SK-N-SH treated with all-trans-retinoic acid at 6 μM for 48 hours (cell line): ENCODE measurements at regions not wholly inside any gene's neighbourhood (a gene's known extent, or its start where the extent isn't known, plus 50 kb on each side); places are given as distances from the start of the nearest gene placed in this dataset.

Experiments used
- BACH2 ChIP-seq: fragments of 250-450 bp; sonication (Bioruptor Pico); IDR thresholded peaks from 2 replicates; pipeline ENCODE4 v1.9.0; 2021; ENCODE audit warnings: mild to moderate bottlenecking, borderline replicate concordance
- TOX ChIP-seq: fragments of 250-450 bp; sonication (Bioruptor Pico); IDR thresholded peaks from 2 replicates; pipeline ENCODE4 v1.8.0; 2021; ENCODE audit warnings: mild to moderate bottlenecking, moderate library complexity, borderline replicate concordance
- ZFP3 ChIP-seq: fragments of 250-450 bp; sonication (Bioruptor Pico); IDR thresholded peaks from 2 replicates; pipeline ENCODE4 v1.5.0; 2020; ENCODE audit warnings: mild to moderate bottlenecking, moderate library complexity
- TF ChIP-seq, protein P1 (sequence below): fragments of 250-450 bp; sonication (Bioruptor Pico); IDR thresholded peaks from 2 replicates; pipeline ENCODE4 v1.8.0; 2021; ENCODE audit warnings: low read depth, mild to moderate bottlenecking, moderate library complexity, borderline replicate concordance
- TF ChIP-seq, protein P2 (sequence below): fragments of 250-450 bp; sonication (Bioruptor Pico); IDR thresholded peaks from 2 replicates; pipeline ENCODE4 v1.8.0; 2020; ENCODE audit warnings: mild to moderate bottlenecking, moderate library complexity, borderline replicate concordance

DNA sequence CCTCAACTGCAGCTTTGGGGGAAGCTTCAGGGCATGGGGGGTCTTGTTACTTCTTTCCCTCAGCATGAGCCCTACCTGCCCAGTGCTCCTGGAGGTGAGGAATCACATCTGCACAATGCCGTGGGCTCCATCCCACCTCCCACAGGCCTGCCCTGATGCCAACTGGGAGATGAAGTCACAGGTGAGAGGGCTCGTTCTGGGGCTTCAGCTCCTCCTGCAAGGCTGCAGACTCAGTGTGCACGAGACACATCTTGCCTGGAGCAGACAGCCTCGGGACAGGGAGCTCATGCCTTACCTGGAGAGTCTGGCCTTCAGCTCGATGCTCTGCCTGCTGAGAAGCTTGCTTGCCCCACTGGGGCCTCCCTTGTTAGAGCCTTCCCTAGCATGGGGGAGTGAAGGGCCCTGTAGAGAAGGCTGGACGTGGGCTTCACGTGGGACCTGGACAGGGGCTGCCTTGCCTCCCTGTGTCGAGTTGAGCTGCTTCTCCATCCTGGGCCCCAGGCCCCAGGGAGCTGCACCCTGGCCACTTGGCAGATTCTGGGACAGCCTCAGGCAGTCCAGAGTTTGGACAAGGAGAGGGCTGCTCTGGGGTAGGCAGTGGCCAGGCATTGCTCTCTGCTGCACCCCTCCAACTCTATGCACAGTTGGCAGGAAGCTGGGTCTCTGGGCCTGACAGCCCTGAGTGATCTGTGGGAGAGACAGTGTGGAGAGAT is 171.4 kb downstream of the KIF26A start:
- TF ChIP-seq, protein P1, sequence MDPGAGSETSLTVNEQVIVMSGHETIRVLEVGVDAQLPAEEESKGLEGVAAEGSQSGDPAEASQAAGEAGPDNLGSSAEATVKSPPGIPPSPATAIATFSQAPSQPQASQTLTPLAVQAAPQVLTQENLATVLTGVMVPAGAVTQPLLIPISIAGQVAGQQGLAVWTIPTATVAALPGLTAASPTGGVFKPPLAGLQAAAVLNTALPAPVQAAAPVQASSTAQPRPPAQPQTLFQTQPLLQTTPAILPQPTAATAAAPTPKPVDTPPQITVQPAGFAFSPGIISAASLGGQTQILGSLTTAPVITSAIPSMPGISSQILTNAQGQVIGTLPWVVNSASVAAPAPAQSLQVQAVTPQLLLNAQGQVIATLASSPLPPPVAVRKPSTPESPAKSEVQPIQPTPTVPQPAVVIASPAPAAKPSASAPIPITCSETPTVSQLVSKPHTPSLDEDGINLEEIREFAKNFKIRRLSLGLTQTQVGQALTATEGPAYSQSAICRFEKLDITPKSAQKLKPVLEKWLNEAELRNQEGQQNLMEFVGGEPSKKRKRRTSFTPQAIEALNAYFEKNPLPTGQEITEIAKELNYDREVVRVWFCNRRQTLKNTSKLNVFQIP, result no peak
- TF ChIP-seq ZFP3 (CRISPR knock-in tag), result no peak
- TF ChIP-seq, protein P2, sequence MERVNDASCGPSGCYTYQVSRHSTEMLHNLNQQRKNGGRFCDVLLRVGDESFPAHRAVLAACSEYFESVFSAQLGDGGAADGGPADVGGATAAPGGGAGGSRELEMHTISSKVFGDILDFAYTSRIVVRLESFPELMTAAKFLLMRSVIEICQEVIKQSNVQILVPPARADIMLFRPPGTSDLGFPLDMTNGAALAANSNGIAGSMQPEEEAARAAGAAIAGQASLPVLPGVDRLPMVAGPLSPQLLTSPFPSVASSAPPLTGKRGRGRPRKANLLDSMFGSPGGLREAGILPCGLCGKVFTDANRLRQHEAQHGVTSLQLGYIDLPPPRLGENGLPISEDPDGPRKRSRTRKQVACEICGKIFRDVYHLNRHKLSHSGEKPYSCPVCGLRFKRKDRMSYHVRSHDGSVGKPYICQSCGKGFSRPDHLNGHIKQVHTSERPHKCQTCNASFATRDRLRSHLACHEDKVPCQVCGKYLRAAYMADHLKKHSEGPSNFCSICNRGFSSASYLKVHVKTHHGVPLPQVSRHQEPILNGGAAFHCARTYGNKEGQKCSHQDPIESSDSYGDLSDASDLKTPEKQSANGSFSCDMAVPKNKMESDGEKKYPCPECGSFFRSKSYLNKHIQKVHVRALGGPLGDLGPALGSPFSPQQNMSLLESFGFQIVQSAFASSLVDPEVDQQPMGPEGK (CRISPR knock-in tag), result no peak
- no peak for TF ChIP-seq BACH2 (CRISPR knock-in tag)
- no peak for TF ChIP-seq TOX (CRISPR knock-in tag)
